Smooth muscle cell (in vitro differentiated cells): ENCODE measurements at regions not wholly inside any gene's neighbourhood (a gene's known extent, or its start where the extent isn't known, plus 50 kb on each side); places are given as distances from the start of the nearest gene placed in this dataset.

Experiments used
- DNase-seq: peaks from one replicate; lab custom pipeline; 2025; ENCODE audit not compliant: unreplicated experiment; lab: John Stamatoyannopoulos, UW
- H2AFZ ChIP-seq: fragments of 200-600 bp; sonication (generic); 2 replicates; pipeline ENCODE4 v1.6.0; 2016; ENCODE audit warnings: antibody characterized with exemption, low read depth, mild to moderate bottlenecking
- H3F3A ChIP-seq: fragments of 200-600 bp; sonication (generic); 2 replicates; pipeline ENCODE4 v1.6.0; 2017; ENCODE audit warnings: antibody characterized with exemption, low read depth
- H3K27ac ChIP-seq: fragments of 200-600 bp; sonication (generic); 2 replicates; pipeline ENCODE4 v1.5.1; 2016; ENCODE audit warnings: low read depth, mild to moderate bottlenecking
- H3K27me3 ChIP-seq: fragments of 200-600 bp; sonication (generic); 2 replicates; pipeline ENCODE4 v1.6.1; 2016; ENCODE audit warnings: low read depth, mild to moderate bottlenecking
- H3K36me3 ChIP-seq: fragments of 200-600 bp; sonication (generic); 2 replicates; pipeline ENCODE4 v1.5.1; 2016; ENCODE audit warnings: low read depth
- H3K4me1 ChIP-seq: fragments of 200-600 bp; sonication (generic); 2 replicates; pipeline ENCODE4 v1.5.1; 2016; ENCODE audit warnings: low read depth
- H3K4me2 ChIP-seq: fragments of 200-600 bp; sonication (generic); 2 replicates; pipeline ENCODE4 v1.6.0; 2016; ENCODE audit warnings: mild to moderate bottlenecking
- H3K4me3 ChIP-seq: fragments of 200-600 bp; sonication (generic); 2 replicates; pipeline ENCODE4 v1.5.1; 2016; ENCODE audit warnings: mild to moderate bottlenecking
- H3K79me2 ChIP-seq: fragments of 200-600 bp; sonication (generic); 2 replicates; pipeline ENCODE4 v1.6.0; 2016; ENCODE audit warnings: low read depth, mild to moderate bottlenecking
- H3K9ac ChIP-seq: fragments of 200-600 bp; sonication (generic); 2 replicates; pipeline ENCODE4 v1.6.0; 2016; ENCODE audit warnings: low read depth
- H3K9me3 ChIP-seq: fragments of 200-600 bp; sonication (generic); replicated peaks from 2 replicates; pipeline ENCODE4 v1.5.1; 2016; ENCODE audit warnings: low read depth
- H4K20me1 ChIP-seq: fragments of 200-600 bp; sonication (generic); 2 replicates; pipeline ENCODE4 v1.6.0; 2016; ENCODE audit warnings: low read depth
- WGBS: methylation state at CpG from one replicate; pipeline ENCODE4 v1.1.7; 2016; ENCODE audit warnings: low lambda C conversion rate; 5-methylcytosine and 5-hydroxymethylcytosine counted together
- TF ChIP-seq, protein P1 (sequence below): fragments of 200-600 bp; sonication (generic); IDR thresholded peaks from 2 replicates; pipeline ENCODE4 v1.5.1; 2017; ENCODE audit warnings: borderline replicate concordance, mild to moderate bottlenecking, antibody characterized with exemption; ENCODE audit not compliant: insufficient read depth, poor library complexity, severe bottlenecking

DNA sequence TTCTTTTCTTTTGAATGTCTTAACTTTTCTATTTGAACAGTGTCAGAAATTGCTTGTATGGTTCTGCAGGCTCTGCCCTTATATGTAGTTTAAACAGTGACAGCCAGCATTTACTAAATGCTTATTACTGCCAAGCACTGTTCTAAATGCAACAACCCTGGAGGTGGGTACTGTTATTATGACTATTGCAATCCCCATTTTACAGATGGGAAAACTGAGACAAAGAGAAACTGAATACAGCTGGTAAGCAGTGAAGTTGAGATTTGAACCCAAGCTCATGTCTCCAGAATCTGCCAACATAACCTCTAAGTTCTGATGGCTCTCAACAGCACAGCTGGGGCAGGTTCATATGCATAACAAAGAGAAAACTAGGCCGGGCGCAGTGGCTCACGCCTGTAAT, 105.7 kb upstream of the GATA6 start:
- Histone ChIP-seq H3K9ac (no peak overlapping the region), H4K20me1 (no peaks in the 10 kb centered on the region), H3K27ac (peak overlapping the region; percentile 13), H3K79me2 (no peaks in the 10 kb centered on the region), H3K9me3 (no peaks in the 10 kb centered on the region), H3F3A (no peaks in the 10 kb centered on the region), H3K4me3 (no peak overlapping the region), H2AFZ (no peak overlapping the region), H3K4me2 (peak overlapping the region; percentile 34), H3K27me3 (no peaks in the 10 kb centered on the region), H3K4me1 (peaks cover 14% of the 10 kb centered on the region), H3K36me3 (no peaks in the 10 kb centered on the region)
- WGBS, result 87% methylated on average over 3 of the region's 3 CpGs
- TF ChIP-seq, protein P1, sequence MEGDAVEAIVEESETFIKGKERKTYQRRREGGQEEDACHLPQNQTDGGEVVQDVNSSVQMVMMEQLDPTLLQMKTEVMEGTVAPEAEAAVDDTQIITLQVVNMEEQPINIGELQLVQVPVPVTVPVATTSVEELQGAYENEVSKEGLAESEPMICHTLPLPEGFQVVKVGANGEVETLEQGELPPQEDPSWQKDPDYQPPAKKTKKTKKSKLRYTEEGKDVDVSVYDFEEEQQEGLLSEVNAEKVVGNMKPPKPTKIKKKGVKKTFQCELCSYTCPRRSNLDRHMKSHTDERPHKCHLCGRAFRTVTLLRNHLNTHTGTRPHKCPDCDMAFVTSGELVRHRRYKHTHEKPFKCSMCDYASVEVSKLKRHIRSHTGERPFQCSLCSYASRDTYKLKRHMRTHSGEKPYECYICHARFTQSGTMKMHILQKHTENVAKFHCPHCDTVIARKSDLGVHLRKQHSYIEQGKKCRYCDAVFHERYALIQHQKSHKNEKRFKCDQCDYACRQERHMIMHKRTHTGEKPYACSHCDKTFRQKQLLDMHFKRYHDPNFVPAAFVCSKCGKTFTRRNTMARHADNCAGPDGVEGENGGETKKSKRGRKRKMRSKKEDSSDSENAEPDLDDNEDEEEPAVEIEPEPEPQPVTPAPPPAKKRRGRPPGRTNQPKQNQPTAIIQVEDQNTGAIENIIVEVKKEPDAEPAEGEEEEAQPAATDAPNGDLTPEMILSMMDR, result no peak
- no peak for DNase-seq

DNA sequence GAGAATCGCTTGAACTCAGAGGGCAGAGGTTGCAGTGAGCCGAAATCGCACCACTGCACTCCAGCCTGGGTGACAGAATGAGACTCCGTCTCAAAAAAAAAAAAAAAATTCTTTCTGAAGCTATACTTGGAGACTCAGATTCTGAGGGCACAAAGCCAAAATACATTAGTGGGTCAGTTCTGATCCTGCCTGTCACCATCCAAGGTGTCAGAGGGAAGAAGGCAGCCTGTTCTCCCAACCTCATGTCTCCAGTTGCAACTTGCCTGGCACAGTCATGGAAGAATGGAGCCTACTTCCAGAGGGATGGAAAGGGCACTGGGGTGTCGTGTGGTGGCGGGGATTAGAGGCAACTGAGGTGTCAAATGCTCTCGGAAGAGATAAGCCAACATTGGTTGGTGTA, 104.8 kb upstream of the GATA6 start:
- H3K36me3 ChIP-seq, result no peaks in the 10 kb centered on the region
- no peak overlapping the region for H3K4me2 ChIP-seq
- H2AFZ ChIP-seq, result no peak overlapping the region
- no peak for DNase-seq
- no peak overlapping the region for H3K9ac ChIP-seq
- H3K9me3 ChIP-seq, result no peaks in the 10 kb centered on the region
- H3K4me3 ChIP-seq, result no peak overlapping the region
- peaks cover 14% of the 10 kb centered on the region for H3K4me1 ChIP-seq
- H3K27ac ChIP-seq, result no peak overlapping the region
- H4K20me1 ChIP-seq, result no peaks in the 10 kb centered on the region
- no peaks in the 10 kb centered on the region for H3K79me2 ChIP-seq
- no peaks in the 10 kb centered on the region for H3K27me3 ChIP-seq
- no peaks in the 10 kb centered on the region for H3F3A ChIP-seq
- WGBS, result 85% methylated on average over 7 of the region's 7 CpGs
- TF ChIP-seq, protein P1, result no peak

DNA sequence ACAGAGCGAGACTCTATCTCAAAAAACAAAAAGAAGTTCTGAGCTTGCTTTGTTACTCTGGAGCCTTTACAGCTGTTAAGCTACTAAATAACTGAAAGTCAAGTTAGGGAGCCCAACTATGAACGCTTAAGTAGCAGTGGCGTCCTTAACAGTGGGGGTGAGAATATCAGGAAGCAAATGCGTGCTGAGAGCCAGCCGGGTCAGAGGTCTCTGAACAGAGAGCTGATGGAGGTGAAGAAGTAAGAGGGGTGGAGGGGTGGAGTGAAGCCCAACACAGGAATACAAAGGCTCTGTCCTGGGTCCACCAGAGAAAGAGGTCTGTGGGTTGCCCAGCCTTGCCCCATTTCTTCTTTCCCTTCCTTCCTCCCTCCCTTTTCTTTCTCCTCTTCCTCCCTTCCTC, 104.1 kb upstream of the GATA6 start:
- DNase-seq, result no peak
- TF ChIP-seq, protein P1, result no peak
- H2AFZ ChIP-seq, result no peak overlapping the region
- no peaks in the 10 kb centered on the region for H3K36me3 ChIP-seq
- H3F3A ChIP-seq, result no peaks in the 10 kb centered on the region
- H3K4me1 ChIP-seq, result peaks cover 12% of the 10 kb centered on the region
- H3K27ac ChIP-seq, result no peak overlapping the region
- H3K4me3 ChIP-seq, result no peak overlapping the region
- no peaks in the 10 kb centered on the region for H3K9me3 ChIP-seq
- no peak overlapping the region for H3K9ac ChIP-seq
- H3K4me2 ChIP-seq, result no peak overlapping the region
- H4K20me1 ChIP-seq, result no peaks in the 10 kb centered on the region
- no peaks in the 10 kb centered on the region for H3K27me3 ChIP-seq
- no peaks in the 10 kb centered on the region for H3K79me2 ChIP-seq
- WGBS, result 92% methylated on average over 5 of the region's 5 CpGs

DNA sequence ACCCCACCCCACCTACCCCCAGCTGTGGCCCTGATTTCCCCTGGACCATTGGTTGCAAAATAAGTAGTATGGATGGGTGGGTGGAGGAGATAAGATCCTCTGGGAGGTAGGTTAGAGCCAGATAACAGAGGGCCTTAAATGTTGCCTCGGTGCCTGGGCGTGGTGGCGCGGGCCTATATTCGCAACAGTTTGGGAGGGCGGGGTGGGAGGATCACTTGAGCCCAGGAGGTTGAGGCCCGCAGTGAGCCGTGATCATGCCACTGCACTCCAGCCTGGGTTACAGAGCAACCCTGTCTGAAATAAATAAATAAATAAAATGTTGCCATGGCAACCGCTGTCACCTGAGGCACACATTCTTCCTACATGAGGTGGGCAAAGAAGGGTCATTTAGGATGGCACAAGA, 103.3 kb upstream of the GATA6 start:
- Histone ChIP-seq H3K36me3 (no peaks in the 10 kb centered on the region), H3K27ac (no peak overlapping the region), H4K20me1 (no peaks in the 10 kb centered on the region), H3K4me1 (peaks cover 7% of the 10 kb centered on the region), H3K9me3 (no peaks in the 10 kb centered on the region), H3K9ac (no peak overlapping the region), H3K79me2 (no peaks in the 10 kb centered on the region), H3K4me3 (no peak overlapping the region), H3K27me3 (no peaks in the 10 kb centered on the region), H3K4me2 (no peak overlapping the region), H3F3A (no peaks in the 10 kb centered on the region), H2AFZ (no peak overlapping the region)
- 93% methylated on average over 9 of the region's 9 CpGs for WGBS
- TF ChIP-seq, protein P1, result no peak
- DNase-seq, result no peak
